Fibroblast of upper back skin (primary cell): ENCODE measurements at regions not wholly inside any gene's neighbourhood (a gene's known extent, or its start where the extent isn't known, plus 50 kb on each side); places are given as distances from the start of the nearest gene placed in this dataset.
A peak's percentile ranks its signal among the peaks of the same experiment; 100 is the strongest.

Experiments used
- DNase-seq: peaks from one replicate; pipeline ENCODE4 v3.0.0-alpha.2; 2013

- peak; percentile 25 for DNase-seq
Observed at GRCh38 chr11:19594326-19594725, 118.3 kb upstream of the NAV2 start.

- no peak for DNase-seq
Observed at GRCh38 chr11:19592842-19593241, 119.8 kb upstream of the NAV2 start.

GRCh38 chr11:19589567-19590260, 122.9 kb upstream of the NAV2 start:
- DNase-seq, result no peak

- no peak for DNase-seq
Observed at GRCh38 chr11:19587979-19588378, 124.7 kb upstream of the NAV2 start.

GRCh38 chr11:19580646-19581045, 132.0 kb upstream of the NAV2 start:
- DNase-seq, result peak; percentile 49

- DNase-seq, result no peak
Observed at GRCh38 chr11:19579957-19580356, 132.7 kb upstream of the NAV2 start.

GRCh38 chr11:19578871-19579270, 133.8 kb upstream of the NAV2 start:
- DNase-seq, result no peak

- DNase-seq, result peak; percentile 90
Observed at GRCh38 chr11:19577976-19578619, 134.5 kb upstream of the NAV2 start.

- peak; percentile 33 for DNase-seq
Observed at GRCh38 chr11:19577391-19577975, 135.2 kb upstream of the NAV2 start.

GRCh38 chr11:19576903-19577302, 135.7 kb upstream of the NAV2 start:
- DNase-seq, result no peak

- no peak for DNase-seq
Observed at GRCh38 chr11:19576054-19576453, 136.6 kb upstream of the NAV2 start.

- no peak for DNase-seq
Observed at GRCh38 chr11:19574916-19575315, 137.7 kb upstream of the NAV2 start.

GRCh38 chr11:19573666-19574065, 139.0 kb upstream of the NAV2 start:
- no peak for DNase-seq

- no peak for DNase-seq
Observed at GRCh38 chr11:19571906-19572305, 140.7 kb upstream of the NAV2 start.

- no peak for DNase-seq
Observed at GRCh38 chr11:19570889-19571288, 141.7 kb upstream of the NAV2 start.

GRCh38 chr11:19567996-19568395, 144.6 kb upstream of the NAV2 start:
- DNase-seq, result no peak

GRCh38 chr11:19566583-19567379, 145.9 kb upstream of the NAV2 start:
- no peak for DNase-seq

GRCh38 chr11:19565639-19566038, 147.0 kb upstream of the NAV2 start:
- DNase-seq, result no peak

- DNase-seq, result no peak
Observed at GRCh38 chr11:19562156-19562555, 150.5 kb upstream of the NAV2 start.

GRCh38 chr11:19561011-19561410, 151.6 kb upstream of the NAV2 start:
- no peak for DNase-seq

- DNase-seq, result no peak
Observed at GRCh38 chr11:19560156-19560555, 152.5 kb upstream of the NAV2 start.

GRCh38 chr11:19559746-19560145, 152.9 kb upstream of the NAV2 start:
- DNase-seq, result no peak

- no peak for DNase-seq
Observed at GRCh38 chr11:19558189-19558986, 154.2 kb upstream of the NAV2 start.
